HG03103 (cell line): ENCODE measurements at regions not wholly inside any gene's neighbourhood (a gene's known extent, or its start where the extent isn't known, plus 50 kb on each side); places are given as distances from the start of the nearest gene placed in this dataset.
"Not testable (repeated sequence)": the region's sequence is repeated elsewhere in the genome, so short reads cannot be mapped to it uniquely, and the experiment has no call there.

Source experiments
- ATAC-seq: cut with Tn5 transposase; IDR thresholded peaks from one replicate; pipeline ENCODE4 v1.9.1; 2021; ENCODE audit warnings: low read depth; ENCODE audit not compliant: unreplicated experiment

DNA sequence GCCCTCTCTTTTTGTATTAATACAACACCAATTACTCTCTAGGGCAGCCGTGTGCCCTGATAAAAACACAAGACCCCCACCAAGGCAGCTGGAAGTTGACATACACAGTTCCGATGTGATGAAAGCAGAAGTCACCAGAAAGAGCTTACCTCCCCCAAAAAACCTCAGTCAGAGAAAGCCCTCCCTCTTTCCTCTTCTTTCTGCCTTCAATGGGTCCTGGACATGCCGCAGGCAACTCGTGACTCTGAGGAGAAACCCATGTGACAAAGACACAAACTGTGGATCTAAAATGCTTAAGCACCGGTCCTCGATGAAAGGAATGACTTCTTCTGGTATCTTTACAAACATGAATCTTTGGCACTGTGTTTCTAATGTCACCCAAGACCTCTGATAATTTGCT is 117.7 kb upstream of the CCDC28A start:
- ATAC-seq: no peak

DNA sequence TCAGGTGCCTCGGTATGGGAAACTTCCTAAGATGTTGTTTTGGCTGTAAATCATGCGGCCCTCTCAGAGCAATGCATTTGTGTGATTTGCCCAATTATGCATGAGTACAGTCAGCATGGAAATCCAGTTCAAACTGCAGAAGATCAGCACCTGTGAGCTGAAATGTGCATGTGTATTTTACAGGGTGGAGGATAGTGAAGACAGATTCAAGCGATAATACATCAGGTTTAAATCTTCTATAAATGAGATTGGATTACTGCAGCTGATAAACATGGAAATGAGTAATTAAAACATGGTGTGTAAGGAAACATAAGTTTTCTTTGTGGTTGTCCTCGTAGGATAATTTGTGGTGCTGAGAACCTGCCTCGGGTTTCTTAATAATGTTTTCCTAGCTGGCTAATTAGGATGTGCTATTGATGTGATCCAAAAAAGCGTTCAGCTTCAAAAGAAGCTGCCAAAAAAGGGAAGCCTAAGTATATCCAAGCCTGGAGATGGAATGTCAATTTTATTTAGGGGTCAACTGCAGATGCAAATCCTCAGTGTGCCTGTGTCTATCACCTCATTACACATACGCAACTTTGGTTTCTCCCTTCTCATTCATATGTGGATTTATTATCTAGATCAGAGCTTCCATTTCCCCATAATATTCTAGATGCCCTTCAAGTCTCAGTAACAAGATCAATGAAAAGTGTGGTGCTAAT is 117.1 kb upstream of the CCDC28A start:
- no peak for ATAC-seq

DNA sequence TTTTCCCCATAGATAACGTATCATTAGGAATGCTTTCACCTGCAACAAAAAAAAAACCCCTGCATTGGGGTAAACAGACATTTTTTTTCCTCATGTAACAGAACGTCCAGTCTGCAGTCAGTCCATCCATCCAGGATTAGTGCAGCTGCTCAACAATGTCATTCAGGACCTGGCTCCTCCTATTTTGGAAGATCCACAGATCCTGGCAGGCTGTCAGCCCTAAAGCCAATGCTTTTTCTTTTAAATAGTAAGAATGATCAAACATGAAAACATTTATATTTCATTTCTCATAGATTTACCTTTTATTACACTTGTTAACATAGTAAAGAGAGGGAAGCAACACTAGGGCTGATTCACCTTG is 116.5 kb upstream of the CCDC28A start:
- ATAC-seq: no peak

DNA sequence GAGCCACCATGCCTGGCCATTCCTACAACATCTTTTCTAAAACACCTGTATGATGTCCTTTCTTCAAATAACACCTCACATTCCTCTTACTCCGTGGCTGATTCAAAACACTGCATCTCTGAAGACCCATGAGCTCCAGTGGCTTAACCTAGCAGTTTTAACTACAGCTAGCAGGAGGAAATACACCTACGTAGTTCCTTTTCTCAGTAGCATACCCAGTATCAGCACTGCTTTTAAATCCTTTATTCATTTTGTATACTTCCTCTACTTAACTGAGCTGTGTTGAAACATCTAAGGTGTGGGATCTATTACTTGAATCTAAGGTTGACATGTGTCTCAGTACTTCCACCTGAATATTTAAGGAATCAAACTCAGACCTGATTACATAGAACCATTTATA is 113.6 kb upstream of the CCDC28A start:
- ATAC-seq: no peak

DNA sequence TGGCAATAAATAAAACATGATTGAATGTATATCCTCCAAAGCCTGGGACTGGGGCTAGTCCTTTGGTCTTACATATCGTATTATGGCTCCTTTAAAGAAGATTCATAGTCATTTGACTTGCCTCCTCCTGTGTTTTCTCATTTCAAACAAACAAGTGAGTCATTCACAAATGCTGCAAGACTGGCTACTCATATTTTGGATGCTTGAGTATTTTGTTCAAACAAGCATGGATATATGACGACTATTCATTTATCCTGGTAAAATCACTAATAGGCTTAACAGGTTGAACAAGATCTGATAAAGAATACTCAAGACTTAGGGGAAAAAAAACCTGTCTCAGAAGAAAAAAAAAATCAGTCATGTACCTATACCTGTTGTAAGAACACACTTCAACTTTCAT is 111.1 kb upstream of the CCDC28A start:
- ATAC-seq: no peak

DNA sequence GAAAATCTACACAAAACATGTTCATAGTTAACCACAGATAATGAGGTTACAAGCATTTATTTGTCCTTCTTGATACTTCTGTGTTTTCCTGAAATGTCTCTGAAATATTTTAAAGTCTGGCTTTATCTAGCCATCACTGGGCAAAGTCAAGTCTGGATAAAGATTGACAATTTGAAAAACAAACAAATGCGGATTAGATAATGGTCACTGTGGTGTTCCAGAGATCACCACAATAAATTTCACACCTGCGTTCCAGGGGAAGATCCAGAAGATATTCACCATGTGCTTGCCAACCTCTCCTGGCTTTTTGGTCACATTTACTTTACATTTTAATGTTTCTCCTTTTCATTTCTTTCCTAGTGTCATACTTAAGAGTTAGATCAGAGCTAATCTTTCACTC is 109.7 kb upstream of the CCDC28A start:
- ATAC-seq: no peak

DNA sequence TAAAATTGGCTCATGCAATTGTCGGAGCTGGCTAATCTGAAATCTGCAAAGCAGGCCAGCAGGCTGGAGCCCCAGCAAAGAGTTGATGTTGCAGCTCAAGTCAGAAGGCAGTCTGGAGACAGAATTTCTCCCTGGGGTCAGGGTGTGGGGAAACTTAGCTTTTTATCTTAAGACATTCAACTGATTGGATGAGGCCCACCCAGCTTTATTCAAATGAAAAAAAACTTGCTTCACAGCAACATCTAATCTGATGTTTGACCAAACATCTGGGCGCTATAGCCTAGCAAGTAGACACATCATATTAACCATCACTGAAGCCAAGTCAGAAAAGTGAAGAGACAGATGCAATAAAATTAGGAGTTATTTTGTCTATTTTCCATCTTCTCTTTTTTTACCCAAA is 108.8 kb upstream of the CCDC28A start:
- ATAC-seq: no peak

DNA sequence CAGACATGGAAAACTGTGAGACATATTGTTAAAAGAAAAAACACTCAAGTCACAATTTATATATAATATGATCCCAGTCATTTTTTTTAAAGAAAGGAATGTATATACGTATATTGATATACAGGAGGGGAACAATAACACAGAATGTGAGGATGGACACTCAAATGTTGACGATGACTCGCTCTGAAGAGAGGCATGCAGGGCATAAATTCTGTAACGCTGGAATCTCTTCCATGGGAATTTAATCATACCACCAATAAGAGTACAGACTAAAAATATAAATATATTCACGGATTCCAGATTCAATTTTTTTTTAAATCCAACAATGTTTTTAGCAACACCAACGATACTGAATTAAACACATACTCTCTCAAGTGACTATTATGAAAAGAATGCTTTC is 106.9 kb upstream of the CCDC28A start:
- ATAC-seq: no peak

DNA sequence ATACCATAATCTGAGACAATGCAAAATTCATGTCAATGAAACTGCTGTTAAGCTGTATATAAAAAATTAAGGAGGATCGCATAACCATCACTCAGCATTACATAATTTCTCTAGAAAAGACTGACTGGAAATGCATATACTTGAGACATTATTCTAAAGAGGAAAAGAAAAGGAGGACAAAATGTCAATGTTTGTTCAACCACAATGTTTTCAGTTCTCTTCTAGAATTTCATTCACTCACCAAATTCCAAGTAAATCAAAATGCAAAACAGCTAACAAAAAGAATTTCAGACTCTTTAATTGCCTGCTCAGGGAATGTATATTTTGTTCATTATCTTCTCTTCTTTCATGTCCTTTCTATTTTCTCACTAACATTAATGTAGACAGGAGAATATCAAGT is 106.2 kb upstream of the CCDC28A start:
- ATAC-seq: no peak

DNA sequence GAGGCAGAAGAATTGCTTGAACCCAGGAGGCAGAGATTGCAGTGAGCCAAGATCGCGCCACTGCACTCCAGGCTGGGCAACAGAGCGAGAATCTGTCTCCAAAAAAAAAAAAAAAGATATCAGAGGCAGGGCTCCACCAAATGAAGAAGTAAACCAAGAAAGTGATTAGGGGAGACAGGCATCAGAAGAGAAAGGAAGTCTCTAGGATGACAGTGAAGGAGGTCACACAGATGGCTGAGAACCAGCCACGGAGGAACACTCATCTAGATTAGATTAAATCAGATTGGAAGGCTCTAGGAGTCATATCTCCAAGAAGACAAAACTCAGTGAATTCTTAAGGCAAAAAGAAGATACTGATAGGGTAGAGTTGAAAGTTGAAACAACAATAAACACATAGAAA is 102.2 kb upstream of the CCDC28A start:
- ATAC-seq: no peak

DNA sequence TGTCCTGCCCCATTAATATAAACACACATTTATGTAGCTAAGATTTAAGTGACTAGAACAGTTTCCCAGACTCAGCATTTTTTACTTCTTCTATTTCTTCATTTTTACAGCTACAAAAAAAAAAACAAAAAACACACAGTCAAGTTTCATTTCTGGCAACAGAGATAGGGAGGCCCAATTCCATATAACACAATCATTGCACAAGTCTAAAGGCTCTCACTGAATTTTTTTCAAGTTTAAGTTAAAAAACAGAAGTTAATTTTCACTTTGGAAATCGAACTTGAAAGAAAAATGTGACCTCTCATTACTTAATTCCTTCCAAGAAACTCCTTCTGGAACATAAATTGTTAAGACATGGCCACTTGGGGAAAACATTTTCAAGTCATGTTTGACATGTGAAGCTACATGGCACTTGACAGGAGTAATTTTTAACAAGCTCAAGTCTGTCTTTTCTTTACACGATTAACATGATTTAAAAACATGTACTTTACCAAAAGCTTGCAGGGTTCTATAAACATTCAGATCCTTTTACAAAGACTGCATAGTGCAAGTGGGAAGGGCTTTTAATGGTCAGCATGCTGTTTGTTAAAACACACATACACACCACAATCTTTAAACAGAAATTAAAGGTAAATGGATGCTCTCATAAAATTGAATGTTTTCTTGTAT is 100.1 kb upstream of the CCDC28A start:
- ATAC-seq: no peak

DNA sequence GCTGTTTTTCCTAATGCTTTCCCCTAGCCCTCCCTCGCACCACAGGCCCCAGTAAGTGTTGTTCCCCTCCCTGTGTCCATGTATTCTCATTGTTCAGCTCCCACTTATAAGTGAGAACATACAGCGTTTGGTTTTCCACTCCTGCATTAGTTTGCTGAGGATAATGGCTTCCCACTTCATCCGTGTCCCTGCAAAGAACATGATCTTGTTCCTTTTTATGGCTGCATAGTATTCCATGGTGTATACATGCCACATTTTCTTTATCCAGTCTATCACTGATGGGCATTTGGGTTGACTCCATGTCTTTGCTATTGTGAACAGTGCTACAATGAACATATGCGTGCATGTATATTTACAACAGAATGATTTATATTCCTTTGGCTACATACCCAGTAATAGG is 99.1 kb upstream of the CCDC28A start:
- not testable (repeated sequence) for ATAC-seq

DNA sequence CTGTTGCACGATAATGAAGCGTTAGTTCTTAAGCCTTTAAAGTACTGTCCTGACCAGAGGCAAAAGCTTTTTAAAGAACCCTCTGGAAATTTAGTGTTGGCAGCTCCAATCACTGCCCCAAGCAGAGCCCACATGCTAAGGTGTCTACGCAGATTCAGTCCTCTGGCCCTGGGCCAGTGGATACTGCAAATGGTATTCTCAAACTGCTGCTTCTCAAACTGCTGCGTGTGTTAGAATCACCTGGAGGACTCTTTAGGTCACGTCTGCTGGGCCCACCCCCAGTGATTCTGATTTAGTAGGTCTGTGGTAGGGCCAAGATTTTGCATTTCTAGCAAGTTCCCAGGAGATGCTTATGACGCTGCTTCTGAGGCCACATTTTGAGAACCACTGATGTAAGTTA is 96.0 kb upstream of the CCDC28A start:
- ATAC-seq: no peak

DNA sequence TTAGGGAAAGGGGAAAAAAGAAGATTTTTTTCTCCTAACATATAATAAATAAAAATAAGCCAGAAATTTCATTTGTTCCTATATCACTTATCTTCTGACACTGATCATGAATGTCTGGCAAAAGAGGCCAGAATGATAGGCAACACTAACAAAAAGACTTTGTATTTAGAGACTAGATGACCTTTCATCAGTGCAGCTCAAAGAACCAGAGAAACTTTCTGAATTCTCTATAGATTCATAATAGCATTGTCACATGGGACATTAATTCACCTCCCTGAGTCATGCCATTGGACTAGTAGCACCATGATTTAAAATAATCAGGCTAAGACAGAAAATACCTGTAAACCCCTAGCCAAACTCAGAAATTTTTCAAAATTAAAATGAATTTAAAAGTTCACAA is 95.4 kb upstream of the CCDC28A start:
- no peak for ATAC-seq

DNA sequence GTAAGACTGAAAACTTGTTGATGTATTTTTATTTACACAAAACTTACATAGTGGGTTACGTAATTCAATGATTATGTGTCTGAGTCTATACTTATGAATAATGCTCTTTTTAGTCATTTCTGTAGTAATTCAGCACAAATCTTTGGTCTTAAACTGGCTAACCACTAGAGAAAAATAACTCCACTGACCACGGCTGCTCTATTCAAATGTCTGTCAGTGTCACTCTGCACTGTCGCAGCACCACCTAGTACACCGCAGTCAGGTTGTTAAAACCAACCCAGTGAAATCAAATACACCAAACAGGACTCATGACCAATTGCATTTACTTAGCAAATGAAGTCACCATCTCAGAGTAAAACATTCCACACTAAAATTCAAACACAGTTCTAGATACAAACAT is 93.5 kb upstream of the CCDC28A start:
- no peak for ATAC-seq

DNA sequence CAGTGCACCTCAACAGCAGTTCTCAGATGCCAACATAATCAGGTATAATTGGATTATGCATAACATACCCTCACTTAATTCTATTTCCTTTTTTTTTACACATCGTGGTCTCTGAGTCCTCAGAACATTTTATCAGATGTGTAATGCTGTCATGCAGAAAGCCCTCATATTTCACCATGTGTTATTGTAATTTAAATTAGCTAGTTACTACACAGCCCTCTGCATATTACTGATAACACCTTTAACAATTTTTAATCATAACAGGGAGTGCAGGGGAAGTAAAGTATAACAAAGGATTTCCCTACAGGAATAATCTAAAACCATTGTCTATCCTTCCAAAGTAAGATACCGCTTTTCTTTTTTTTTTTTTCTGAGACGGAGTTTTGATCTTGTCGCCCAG is 91.9 kb upstream of the CCDC28A start:
- no peak for ATAC-seq

DNA sequence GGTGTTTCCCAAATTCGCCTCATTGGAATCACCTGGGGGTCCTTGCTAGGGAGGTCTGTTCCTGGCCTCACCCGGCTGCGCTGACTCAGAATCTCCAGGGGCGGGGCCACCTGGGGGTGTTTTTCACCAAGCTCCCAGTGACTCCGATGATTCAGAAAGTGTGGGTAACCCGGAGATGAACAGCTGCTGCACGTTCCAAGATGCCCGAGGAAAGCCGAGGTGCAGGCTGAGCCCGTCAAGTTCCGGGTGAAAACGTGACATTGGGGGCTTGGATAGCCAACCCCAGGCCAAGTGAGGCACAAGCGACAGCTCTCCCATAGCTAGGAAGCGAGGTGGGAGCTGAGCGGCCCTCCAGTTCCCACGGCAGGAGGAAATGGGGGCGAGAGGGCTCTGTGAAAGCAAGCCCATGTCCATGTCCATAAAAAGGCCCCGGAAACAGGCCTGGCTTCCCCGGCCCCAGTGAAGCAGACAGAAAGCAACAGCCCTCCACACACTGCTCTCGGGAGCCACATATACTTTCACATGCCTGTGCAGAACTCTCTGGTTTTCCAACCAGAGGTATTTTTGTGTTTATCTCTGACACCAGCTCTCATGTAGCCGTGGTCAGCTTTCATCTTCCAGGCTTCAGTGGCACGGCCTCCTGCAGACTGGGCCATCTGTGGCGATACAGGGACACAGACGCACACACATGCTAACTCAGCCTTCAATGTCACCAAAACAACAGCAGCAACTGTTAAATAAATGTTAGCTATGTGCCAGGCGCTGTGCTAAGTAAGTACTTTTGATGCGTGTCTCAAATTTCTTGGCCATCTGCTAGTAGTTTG is 90.7 kb upstream of the CCDC28A start:
- no peak for ATAC-seq

DNA sequence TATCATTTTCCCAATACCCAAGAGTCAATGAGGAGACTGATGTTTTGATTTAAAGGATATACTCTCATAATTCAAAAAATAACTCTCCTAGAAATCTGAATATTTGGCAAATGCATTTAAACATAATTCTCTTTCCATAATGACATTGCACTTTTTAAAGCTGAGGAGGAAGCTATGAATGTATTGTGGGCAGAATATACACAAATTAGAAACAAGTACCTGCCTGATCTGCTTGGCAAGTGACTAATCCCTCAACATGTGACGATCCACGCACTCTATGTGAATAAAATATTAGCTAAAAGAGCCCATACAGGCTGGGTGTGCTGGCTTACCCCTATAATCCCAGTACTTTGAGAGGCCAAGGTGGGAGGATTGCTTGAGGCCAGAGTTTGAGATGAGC is 88.3 kb upstream of the CCDC28A start:
- ATAC-seq: no peak

DNA sequence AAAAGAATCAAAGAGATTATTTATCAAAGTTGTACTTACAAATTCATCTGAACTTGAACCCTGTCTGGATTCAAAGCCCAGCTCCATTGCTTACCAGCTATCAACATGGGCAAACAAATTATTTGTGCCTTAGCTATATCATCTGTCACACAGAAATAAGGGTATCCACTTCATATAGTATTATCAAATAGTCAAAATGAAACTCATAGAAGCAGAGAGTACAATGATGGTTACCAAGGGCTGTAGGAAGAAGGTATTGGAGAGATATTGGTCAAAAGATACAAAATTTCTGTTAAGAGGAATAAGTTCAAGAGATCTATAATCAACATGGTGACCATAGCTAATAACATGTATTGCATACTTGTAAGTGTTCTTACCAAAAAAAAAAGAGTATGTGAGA is 87.8 kb upstream of the CCDC28A start:
- no peak for ATAC-seq

DNA sequence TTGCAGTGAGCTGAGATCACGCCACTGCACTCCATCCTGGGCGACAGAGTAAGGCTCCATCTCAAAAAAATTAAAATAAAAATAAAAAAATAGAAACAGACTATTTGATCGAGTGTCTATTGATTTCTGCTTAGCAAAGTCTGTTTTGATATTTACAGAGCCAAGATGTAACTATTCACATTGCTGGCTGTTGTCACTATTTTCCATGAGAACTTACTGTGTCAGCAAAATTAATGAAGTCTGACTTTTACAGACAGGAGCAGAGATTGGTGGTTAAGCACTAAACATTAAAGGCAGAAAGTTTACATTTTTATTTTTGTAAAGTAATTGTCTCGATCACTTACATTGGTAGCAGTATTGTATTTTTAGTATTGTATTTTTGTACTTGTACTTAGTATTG is 85.0 kb upstream of the CCDC28A start:
- no peak for ATAC-seq

DNA sequence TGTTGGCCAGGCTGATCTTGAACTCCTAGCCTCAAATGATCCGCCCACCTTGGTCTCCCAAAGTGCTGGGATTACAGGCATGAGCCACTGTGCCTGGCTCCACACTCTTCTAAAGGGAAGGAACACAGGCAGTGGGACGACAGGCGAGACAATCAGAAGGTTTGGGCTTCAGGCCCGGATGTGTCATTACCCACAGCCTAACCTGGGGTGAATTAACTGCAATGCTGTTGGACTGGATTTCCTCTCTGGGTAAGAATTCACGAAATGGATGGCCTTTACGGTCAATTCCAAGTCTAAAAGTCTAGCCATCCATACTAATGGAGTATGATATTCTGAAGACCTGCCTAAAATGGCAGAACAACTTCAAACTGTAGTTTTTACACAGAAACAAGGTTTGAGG is 83.7 kb upstream of the CCDC28A start:
- no peak for ATAC-seq
